ENCODE measurements at regions not wholly inside any gene's neighbourhood (a gene's known extent, or its start where the extent isn't known, plus 50 kb on each side); places are given as distances from the start of the nearest gene placed in this dataset.

- H3K4me2 ChIP-seq (ENCODE audit: low read length), result no peak overlapping the region
- H3K9ac ChIP-seq (ENCODE audit: low read length), result no peak overlapping the region
- H3K4me3 ChIP-seq (ENCODE audit: low read length), result no peak overlapping the region
- H3K79me2 ChIP-seq (ENCODE audit: low read length), result no peaks in the 10 kb centered on the region
- H3K4me1 ChIP-seq (ENCODE audit: low read length), result no peaks in the 10 kb centered on the region
- no peaks in the 10 kb centered on the region for H3K27me3 ChIP-seq (ENCODE audit: low read depth, low read length)
- H4K20me1 ChIP-seq (ENCODE audit: insufficient read depth, low read length), result no peaks in the 10 kb centered on the region
- H2AFZ ChIP-seq (ENCODE audit: low read depth, low read length), result no peak overlapping the region
- H3K9me3 ChIP-seq (ENCODE audit: insufficient read depth, low read length), result no peaks in the 10 kb centered on the region
- no peaks in the 10 kb centered on the region for H3K36me3 ChIP-seq (replicated peaks; ENCODE audit: low read depth, low read length)
- TF ChIP-seq, protein P1, sequence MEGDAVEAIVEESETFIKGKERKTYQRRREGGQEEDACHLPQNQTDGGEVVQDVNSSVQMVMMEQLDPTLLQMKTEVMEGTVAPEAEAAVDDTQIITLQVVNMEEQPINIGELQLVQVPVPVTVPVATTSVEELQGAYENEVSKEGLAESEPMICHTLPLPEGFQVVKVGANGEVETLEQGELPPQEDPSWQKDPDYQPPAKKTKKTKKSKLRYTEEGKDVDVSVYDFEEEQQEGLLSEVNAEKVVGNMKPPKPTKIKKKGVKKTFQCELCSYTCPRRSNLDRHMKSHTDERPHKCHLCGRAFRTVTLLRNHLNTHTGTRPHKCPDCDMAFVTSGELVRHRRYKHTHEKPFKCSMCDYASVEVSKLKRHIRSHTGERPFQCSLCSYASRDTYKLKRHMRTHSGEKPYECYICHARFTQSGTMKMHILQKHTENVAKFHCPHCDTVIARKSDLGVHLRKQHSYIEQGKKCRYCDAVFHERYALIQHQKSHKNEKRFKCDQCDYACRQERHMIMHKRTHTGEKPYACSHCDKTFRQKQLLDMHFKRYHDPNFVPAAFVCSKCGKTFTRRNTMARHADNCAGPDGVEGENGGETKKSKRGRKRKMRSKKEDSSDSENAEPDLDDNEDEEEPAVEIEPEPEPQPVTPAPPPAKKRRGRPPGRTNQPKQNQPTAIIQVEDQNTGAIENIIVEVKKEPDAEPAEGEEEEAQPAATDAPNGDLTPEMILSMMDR (IDR thresholded peaks at IDR 0.05; ENCODE audit: low read depth, low read length), result no peak
- H3K27ac ChIP-seq (ENCODE audit: low read length), result no peak overlapping the region
Measured at GRCh38 chr15:62541250-62541649, 376.2 kb upstream of the C2CD4B start.

DNA sequence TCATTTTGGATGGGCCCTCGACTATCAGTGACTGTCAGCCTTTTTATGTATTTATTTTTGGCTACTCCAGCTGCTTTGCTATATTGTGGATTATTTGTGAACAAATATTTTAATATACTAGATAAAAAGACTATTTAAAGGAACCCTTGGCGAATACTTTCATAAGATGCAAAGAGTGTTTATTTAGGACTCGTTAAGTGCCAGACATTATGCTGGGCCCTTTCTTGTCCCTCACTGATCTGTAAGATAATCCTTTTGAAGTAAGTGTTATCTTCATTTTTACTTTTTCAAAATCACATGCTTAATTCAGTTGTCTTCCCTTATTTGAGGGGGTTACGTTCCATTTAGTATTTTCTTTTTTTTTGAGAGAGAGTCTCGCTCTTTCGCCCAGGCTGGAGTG is 376.8 kb upstream of the C2CD4B start:
- H3K4me2 ChIP-seq (ENCODE audit: low read length), result no peak overlapping the region
- no peak overlapping the region for H2AFZ ChIP-seq (ENCODE audit: low read depth, low read length)
- H4K20me1 ChIP-seq (ENCODE audit: insufficient read depth, low read length), result no peaks in the 10 kb centered on the region
- no peaks in the 10 kb centered on the region for H3K36me3 ChIP-seq (replicated peaks; ENCODE audit: low read depth, low read length)
- no peak overlapping the region for H3K27ac ChIP-seq (ENCODE audit: low read length)
- no peaks in the 10 kb centered on the region for H3K9me3 ChIP-seq (ENCODE audit: insufficient read depth, low read length)
- H3K4me3 ChIP-seq (ENCODE audit: low read length), result no peak overlapping the region
- H3K4me1 ChIP-seq (ENCODE audit: low read length), result no peaks in the 10 kb centered on the region
- no peaks in the 10 kb centered on the region for H3K79me2 ChIP-seq (ENCODE audit: low read length)
- TF ChIP-seq, protein P1 (IDR thresholded peaks at IDR 0.05; ENCODE audit: low read depth, low read length), result no peak
- TF ChIP-seq EZH2phosphoT487 (IDR thresholded peaks at IDR 0.05; ENCODE audit: low read depth), result no peak
- no peaks in the 10 kb centered on the region for H3K27me3 ChIP-seq (ENCODE audit: low read depth, low read length)
- H3K9ac ChIP-seq (ENCODE audit: low read length), result no peak overlapping the region

DNA sequence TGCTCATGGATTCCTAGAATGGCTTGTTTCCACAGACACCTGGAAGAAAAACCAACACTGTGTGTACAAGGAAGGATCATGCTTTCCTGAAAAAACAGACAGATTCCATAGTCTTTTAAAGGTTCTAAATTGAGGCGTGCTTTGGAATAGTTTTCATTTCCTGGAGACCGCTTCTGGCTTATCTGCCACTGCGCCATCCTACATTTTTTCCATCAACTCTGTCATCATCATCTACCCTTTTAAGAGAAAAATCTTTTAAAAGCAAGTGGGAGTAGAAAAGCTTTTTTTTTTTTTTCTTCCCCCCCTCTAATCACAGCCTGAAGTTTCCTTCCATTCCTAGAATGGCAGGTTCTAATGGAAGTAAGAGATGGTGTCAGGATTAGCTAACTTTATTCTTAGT is 379.4 kb upstream of the C2CD4B start:
- no peak for TF ChIP-seq EZH2phosphoT487 (IDR thresholded peaks at IDR 0.05; ENCODE audit: low read depth)
- TF ChIP-seq, protein P1 (IDR thresholded peaks at IDR 0.05; ENCODE audit: low read depth, low read length), result no peak
- H3K27ac ChIP-seq (ENCODE audit: low read length), result no peak overlapping the region
- H3K9me3 ChIP-seq (ENCODE audit: insufficient read depth, low read length), result no peaks in the 10 kb centered on the region

DNA sequence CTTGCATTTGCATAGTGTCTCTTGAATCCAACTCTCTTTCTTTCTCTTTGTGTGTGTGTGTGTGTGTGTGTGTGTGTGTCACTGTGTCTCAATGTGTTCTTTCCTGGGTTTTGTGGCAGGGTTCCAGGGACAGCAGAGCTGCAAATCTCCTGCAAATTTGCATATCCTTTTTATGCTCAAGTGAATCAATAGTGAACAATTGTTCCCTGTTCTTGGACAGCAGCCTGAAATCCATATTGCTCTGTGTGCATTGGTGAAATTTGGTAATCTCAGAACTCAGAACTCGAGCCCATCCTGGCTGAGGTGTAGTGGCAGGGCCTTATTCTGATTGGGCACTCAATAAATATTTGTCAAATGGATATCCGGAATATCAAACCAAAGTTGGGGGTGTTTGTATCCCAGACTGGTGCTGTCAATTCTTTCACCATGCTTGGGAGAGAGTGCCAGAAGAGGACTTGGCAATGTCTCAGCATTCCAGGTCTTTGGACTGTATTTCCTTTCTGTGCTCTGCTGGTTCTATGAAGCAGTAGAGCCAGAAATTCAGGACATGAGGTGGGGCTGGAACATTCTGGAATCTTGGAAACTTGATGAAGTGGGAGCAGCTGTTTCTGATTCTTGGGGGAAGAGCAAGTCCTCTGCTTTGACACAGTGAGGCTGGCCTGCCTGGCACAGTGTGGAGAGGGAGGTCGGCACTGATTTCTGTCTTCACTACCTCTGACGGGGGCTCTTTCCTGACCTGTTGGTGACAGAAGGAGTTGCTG is 380.6 kb upstream of the C2CD4B start:
- Histone ChIP-seq H3K27me3 (ENCODE audit: low read depth, low read length) (no peaks in the 10 kb centered on the region), H2AFZ (ENCODE audit: low read depth, low read length) (no peak overlapping the region), H3K4me2 (ENCODE audit: low read length) (no peak overlapping the region), H4K20me1 (ENCODE audit: insufficient read depth, low read length) (no peaks in the 10 kb centered on the region), H3K79me2 (ENCODE audit: low read length) (no peaks in the 10 kb centered on the region), H3K36me3 (replicated peaks; ENCODE audit: low read depth, low read length) (no peaks in the 10 kb centered on the region), H3K27ac (ENCODE audit: low read length) (no peak overlapping the region), H3K9me3 (ENCODE audit: insufficient read depth, low read length) (no peaks in the 10 kb centered on the region), H3K4me3 (ENCODE audit: low read length) (no peak overlapping the region), H3K9ac (ENCODE audit: low read length) (no peak overlapping the region), H3K4me1 (ENCODE audit: low read length) (no peaks in the 10 kb centered on the region)
- TF ChIP-seq, protein P1 (IDR thresholded peaks at IDR 0.05; ENCODE audit: low read depth, low read length), result no peak
- TF ChIP-seq EZH2phosphoT487 (IDR thresholded peaks at IDR 0.05; ENCODE audit: low read depth), result no peak

More for the DNA sequence above, 379.4 kb upstream of the C2CD4B start:
- no peaks in the 10 kb centered on the region for H3K4me1 ChIP-seq (ENCODE audit: low read length)
- H3K4me3 ChIP-seq (ENCODE audit: low read length), result no peak overlapping the region
- H3K36me3 ChIP-seq (replicated peaks; ENCODE audit: low read depth, low read length), result no peaks in the 10 kb centered on the region
- no peaks in the 10 kb centered on the region for H3K79me2 ChIP-seq (ENCODE audit: low read length)
- no peaks in the 10 kb centered on the region for H4K20me1 ChIP-seq (ENCODE audit: insufficient read depth, low read length)
- no peak overlapping the region for H3K4me2 ChIP-seq (ENCODE audit: low read length)
- no peak overlapping the region for H2AFZ ChIP-seq (ENCODE audit: low read depth, low read length)
- no peak overlapping the region for H3K9ac ChIP-seq (ENCODE audit: low read length)
- H3K27me3 ChIP-seq (ENCODE audit: low read depth, low read length), result no peaks in the 10 kb centered on the region

All from OCI-LY3 (cell line).